WTC11 (cell line): ENCODE measurements at regions not wholly inside any gene's neighbourhood (a gene's known extent, or its start where the extent isn't known, plus 50 kb on each side); places are given as distances from the start of the nearest gene placed in this dataset.
"Not testable (repeated sequence)": the region's sequence is repeated elsewhere in the genome, so short reads cannot be mapped to it uniquely, and the experiment has no call there.

ENCODE experiments used
- ATAC-seq: fragments of 200-7000 bp; cut with Tn5 transposase; 2 replicates; pipeline ENCODE4 v1.10.0; 2021; ENCODE audit warnings: mild to moderate bottlenecking, moderate library complexity
- CTCF ChIA-PET: fragments of 300-600 bp; sonication (Branson Sonifier 250); formaldehyde crosslinking; loops from one replicate; lab custom pipeline; 2021; ENCODE audit warnings: antibody characterized with exemption; lab: Charles Lee
- POLR2A ChIA-PET: fragments of 350-600 bp; sonication (Branson Sonifier 250); formaldehyde crosslinking; loops from one replicate; lab custom pipeline; 2021; ENCODE audit warnings: antibody characterized with exemption; lab: Charles Lee
- DNase-seq: peaks from one replicate; pipeline ENCODE4 v3.0.0; 2021; ENCODE audit warnings: low spot score
- H3K27ac Mint-ChIP-seq: 2 replicates; pipeline ENCODE4 v1.8.0; 2021; ENCODE audit warnings: mixed read lengths
- H3K27me3 Mint-ChIP-seq: 2 replicates; pipeline ENCODE4 v1.8.0; 2021; ENCODE audit warnings: low read depth, mild to moderate bottlenecking, moderate library complexity, mixed read lengths
- H3K36me3 Mint-ChIP-seq: 2 replicates; pipeline ENCODE4 v1.8.0; 2021; ENCODE audit warnings: mixed read lengths
- H3K4me1 Mint-ChIP-seq: 2 replicates; pipeline ENCODE4 v1.8.0; 2022; ENCODE audit warnings: mixed read lengths
- H3K4me3 Mint-ChIP-seq: 2 replicates; pipeline ENCODE4 v1.8.0; 2021; ENCODE audit warnings: mild to moderate bottlenecking, moderate library complexity, mixed read lengths
- H3K9me3 Mint-ChIP-seq: 2 replicates; pipeline ENCODE4 v1.8.0; 2021; ENCODE audit warnings: mixed read lengths
- ESRRA ChIP-seq: sonication (generic); formaldehyde crosslinking; IDR thresholded peaks from 2 replicates; pipeline ENCODE4 v1.8.1; 2022; ENCODE audit warnings: mild to moderate bottlenecking, missing genetic modification reagents, borderline replicate concordance
- FOXJ3 ChIP-seq: sonication (generic); formaldehyde crosslinking; IDR thresholded peaks from 2 replicates; pipeline ENCODE4 v1.9.0; 2021; ENCODE audit warnings: missing genetic modification reagents, mild to moderate bottlenecking, borderline replicate concordance
- FOXK1 ChIP-seq: sonication (generic); formaldehyde crosslinking; IDR thresholded peaks from 2 replicates; pipeline ENCODE4 v1.8.0; 2022; ENCODE audit warnings: mild to moderate bottlenecking, moderate library complexity, missing genetic modification reagents
- GTF2I ChIP-seq: fragments of 250-450 bp; sonication (Bioruptor Pico); conservative IDR thresholded peaks from 2 replicates; pipeline ENCODE4 v1.4.0; 2021; ENCODE audit warnings: mild to moderate bottlenecking
- MXD4 ChIP-seq: fragments of 250-450 bp; sonication (Bioruptor Pico); IDR thresholded peaks from 2 replicates; pipeline ENCODE4 v1.8.0; 2021; ENCODE audit warnings: mild to moderate bottlenecking, moderate library complexity, borderline replicate concordance
- MYBL2 ChIP-seq: sonication (generic); formaldehyde crosslinking; IDR thresholded peaks from 2 replicates; pipeline ENCODE4 v1.8.1; 2023; ENCODE audit warnings: mild to moderate bottlenecking, moderate library complexity, missing genetic modification reagents
- NFATC4 ChIP-seq: fragments of 250-450 bp; sonication (Bioruptor Pico); IDR thresholded peaks from 2 replicates; pipeline ENCODE4 v1.9.0; 2021; ENCODE audit warnings: mild to moderate bottlenecking
- PRRX2 ChIP-seq: fragments of 250-450 bp; sonication (Bioruptor Pico); IDR thresholded peaks from 2 replicates; pipeline ENCODE4 v1.8.0; 2021; ENCODE audit warnings: mild to moderate bottlenecking
- RELA ChIP-seq: sonication (generic); formaldehyde crosslinking; IDR thresholded peaks from 2 replicates; pipeline ENCODE4 v1.8.1; 2022; ENCODE audit warnings: missing genetic modification reagents, mild to moderate bottlenecking, borderline replicate concordance
- SMAD3 ChIP-seq: sonication (generic); formaldehyde crosslinking; IDR thresholded peaks from 2 replicates; pipeline ENCODE4 v1.8.0; 2022; ENCODE audit warnings: missing genetic modification reagents, mild to moderate bottlenecking, borderline replicate concordance
- ZNF138 ChIP-seq: sonication (generic); formaldehyde crosslinking; conservative IDR thresholded peaks from 2 replicates; pipeline ENCODE4 v1.8.1; 2022; ENCODE audit warnings: mild to moderate bottlenecking, moderate library complexity, missing genetic modification reagents
- ZNF317 ChIP-seq: sonication (generic); formaldehyde crosslinking; IDR thresholded peaks from 2 replicates; pipeline ENCODE4 v1.8.1; 2023; ENCODE audit warnings: low read depth, mild to moderate bottlenecking, moderate library complexity, missing genetic modification reagents, borderline replicate concordance
- ZNF416 ChIP-seq: fragments of 250-450 bp; sonication (Bioruptor Pico); IDR thresholded peaks from 2 replicates; pipeline ENCODE4 v1.9.0; 2021; ENCODE audit warnings: mild to moderate bottlenecking, inconsistent platforms
- ZNF423 ChIP-seq: fragments of 250-450 bp; sonication (Bioruptor Pico); IDR thresholded peaks from 2 replicates; pipeline ENCODE4 v2.1.2; 2022; ENCODE audit warnings: mild to moderate bottlenecking, moderate library complexity
- TF ChIP-seq, protein P1 (sequence below): fragments of 200-600 bp; IDR thresholded peaks from 2 replicates; pipeline ENCODE4 v1.8.0; 2022; ENCODE audit warnings: antibody characterized with exemption
- TF ChIP-seq, protein P2 (sequence below): sonication (generic); formaldehyde crosslinking; IDR thresholded peaks from 2 replicates; pipeline ENCODE4 v1.8.1; 2023; ENCODE audit warnings: mild to moderate bottlenecking, missing genetic modification reagents, moderate library complexity
- TF ChIP-seq, protein P3 (sequence below): fragments of 250-450 bp; sonication (Bioruptor Pico); IDR thresholded peaks from 2 replicates; pipeline ENCODE4 v2.1.2; 2022; ENCODE audit warnings: mild to moderate bottlenecking, moderate library complexity
- TF ChIP-seq, protein P4 (sequence below): fragments of 250-450 bp; sonication (Bioruptor Pico); IDR thresholded peaks from 2 replicates; pipeline ENCODE4 v1.9.0; 2021; ENCODE audit warnings: mild to moderate bottlenecking
- TF ChIP-seq, protein P5 (sequence below): fragments of 250-450 bp; sonication (Bioruptor Pico); IDR thresholded peaks from 2 replicates; pipeline ENCODE4 v1.9.0; 2021; ENCODE audit warnings: mild to moderate bottlenecking
- TF ChIP-seq, protein P6 (sequence below): sonication (generic); formaldehyde crosslinking; IDR thresholded peaks from 2 replicates; pipeline ENCODE4 v1.8.0; 2023; ENCODE audit warnings: mild to moderate bottlenecking, missing genetic modification reagents

DNA sequence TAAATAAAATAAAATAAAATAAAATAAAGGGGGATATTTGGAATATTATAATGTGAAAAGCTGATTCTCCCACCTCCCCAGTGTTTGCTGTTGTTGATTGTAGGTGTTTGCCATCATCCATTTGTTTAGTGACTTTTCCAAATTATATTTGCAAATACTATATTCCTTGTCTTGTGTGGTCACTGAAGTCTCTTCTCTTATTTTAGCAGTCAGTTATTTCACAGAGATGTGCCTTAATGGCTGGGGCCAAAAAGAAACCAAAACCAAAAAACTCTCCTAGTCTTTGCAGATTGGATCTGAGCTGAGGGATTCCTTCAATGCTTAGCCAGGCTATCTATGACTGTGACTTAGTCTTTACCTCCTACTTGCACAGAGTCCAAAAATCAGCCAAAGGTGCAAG lies 70.9 kb upstream of the ZNF169 start (continued):
- TF ChIP-seq, protein P1, sequence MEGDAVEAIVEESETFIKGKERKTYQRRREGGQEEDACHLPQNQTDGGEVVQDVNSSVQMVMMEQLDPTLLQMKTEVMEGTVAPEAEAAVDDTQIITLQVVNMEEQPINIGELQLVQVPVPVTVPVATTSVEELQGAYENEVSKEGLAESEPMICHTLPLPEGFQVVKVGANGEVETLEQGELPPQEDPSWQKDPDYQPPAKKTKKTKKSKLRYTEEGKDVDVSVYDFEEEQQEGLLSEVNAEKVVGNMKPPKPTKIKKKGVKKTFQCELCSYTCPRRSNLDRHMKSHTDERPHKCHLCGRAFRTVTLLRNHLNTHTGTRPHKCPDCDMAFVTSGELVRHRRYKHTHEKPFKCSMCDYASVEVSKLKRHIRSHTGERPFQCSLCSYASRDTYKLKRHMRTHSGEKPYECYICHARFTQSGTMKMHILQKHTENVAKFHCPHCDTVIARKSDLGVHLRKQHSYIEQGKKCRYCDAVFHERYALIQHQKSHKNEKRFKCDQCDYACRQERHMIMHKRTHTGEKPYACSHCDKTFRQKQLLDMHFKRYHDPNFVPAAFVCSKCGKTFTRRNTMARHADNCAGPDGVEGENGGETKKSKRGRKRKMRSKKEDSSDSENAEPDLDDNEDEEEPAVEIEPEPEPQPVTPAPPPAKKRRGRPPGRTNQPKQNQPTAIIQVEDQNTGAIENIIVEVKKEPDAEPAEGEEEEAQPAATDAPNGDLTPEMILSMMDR: no peak
- TF ChIP-seq PRRX2 (CRISPR knock-in tag) (no peak), ZNF416 (CRISPR knock-in tag) (no peak), ESRRA (CRISPR knock-in tag) (no peak)
- TF ChIP-seq, protein P2, sequence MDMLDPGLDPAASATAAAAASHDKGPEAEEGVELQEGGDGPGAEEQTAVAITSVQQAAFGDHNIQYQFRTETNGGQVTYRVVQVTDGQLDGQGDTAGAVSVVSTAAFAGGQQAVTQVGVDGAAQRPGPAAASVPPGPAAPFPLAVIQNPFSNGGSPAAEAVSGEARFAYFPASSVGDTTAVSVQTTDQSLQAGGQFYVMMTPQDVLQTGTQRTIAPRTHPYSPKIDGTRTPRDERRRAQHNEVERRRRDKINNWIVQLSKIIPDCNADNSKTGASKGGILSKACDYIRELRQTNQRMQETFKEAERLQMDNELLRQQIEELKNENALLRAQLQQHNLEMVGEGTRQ: no peak
- TF ChIP-seq, protein P3, sequence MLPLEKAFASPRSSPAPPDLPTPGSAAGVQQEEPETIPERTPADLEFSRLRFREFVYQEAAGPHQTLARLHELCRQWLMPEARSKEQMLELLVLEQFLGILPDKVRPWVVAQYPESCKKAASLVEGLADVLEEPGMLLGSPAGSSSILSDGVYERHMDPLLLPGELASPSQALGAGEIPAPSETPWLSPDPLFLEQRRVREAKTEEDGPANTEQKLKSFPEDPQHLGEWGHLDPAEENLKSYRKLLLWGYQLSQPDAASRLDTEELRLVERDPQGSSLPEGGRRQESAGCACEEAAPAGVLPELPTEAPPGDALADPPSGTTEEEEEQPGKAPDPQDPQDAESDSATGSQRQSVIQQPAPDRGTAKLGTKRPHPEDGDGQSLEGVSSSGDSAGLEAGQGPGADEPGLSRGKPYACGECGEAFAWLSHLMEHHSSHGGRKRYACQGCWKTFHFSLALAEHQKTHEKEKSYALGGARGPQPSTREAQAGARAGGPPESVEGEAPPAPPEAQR: no peak

DNA sequence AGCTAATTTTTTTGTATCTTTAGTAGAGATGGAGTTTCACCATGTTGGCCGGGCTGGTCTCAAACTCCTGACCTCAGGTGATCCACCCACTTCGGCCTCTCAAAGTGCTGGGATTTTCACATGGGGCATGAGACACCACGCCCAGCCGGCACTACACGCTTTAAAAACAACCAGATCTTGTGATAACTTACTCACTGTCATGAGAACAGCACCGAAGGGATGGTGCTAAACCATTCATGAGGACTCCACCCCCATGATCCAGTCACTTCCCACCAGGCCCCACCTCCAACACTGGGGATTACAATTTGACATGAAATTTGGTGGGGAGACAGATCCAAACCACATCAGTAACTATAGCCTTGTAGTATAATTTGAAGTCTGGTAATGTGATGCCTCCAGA lies 67.4 kb upstream of the ZNF169 start:
- DNase-seq, H3K27ac Mint-ChIP-seq, POLR2A ChIA-PET, H3K27me3 Mint-ChIP-seq, H3K4me3 Mint-ChIP-seq, H3K4me1 Mint-ChIP-seq, ATAC-seq, CTCF ChIA-PET: not testable (repeated sequence)
- Mint-ChIP-seq H3K36me3 (peaks cover 56% of the 10 kb centered on the region), H3K9me3 (peaks cover 68% of the 10 kb centered on the region)

DNA sequence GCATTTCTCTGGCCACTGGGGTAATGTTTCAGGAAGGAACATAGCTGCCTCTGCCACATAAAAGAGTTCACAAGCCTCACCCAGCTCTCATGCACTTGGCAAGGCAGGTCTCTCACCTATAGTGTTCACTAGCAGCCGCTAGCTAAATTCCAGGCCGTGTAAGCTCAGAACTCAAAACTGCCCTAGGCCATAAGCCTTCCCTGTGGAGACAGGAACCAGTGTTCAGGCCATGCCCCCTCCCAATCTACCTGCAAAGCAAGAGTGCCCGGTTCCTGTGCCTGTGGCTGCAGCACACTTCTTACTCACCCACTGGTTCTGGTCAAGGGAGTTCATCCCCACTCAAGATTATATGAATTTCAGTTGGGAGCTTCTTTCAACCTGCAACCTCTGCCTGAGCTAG lies 60.7 kb upstream of the ZNF169 start:
- CTCF ChIA-PET: interaction anchor here (1.3 kb wide), 1 partner anchor 14 kb away, joined by 7 read pairs; no protein-coding TSS in a partner anchor
- POLR2A ChIA-PET: no interaction called here
- Mint-ChIP-seq H3K27ac (no peak overlapping the region), H3K4me1 (0 out of 2 replicates have a peak, but pooled peaks cover 3% of the 10 kb centered on the region), H3K4me3 (no peak overlapping the region), H3K9me3 (peaks cover 27% of the 10 kb centered on the region), H3K27me3 (no peaks in the 10 kb centered on the region), H3K36me3 (peaks cover 22% of the 10 kb centered on the region)
- ATAC-seq: no peak
- no peak for DNase-seq
- TF ChIP-seq, protein P4, sequence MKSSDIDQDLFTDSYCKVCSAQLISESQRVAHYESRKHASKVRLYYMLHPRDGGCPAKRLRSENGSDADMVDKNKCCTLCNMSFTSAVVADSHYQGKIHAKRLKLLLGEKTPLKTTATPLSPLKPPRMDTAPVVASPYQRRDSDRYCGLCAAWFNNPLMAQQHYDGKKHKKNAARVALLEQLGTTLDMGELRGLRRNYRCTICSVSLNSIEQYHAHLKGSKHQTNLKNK (CRISPR knock-in tag): no peak
- TF ChIP-seq MYBL2: no peak
- no peak for TF ChIP-seq FOXK1 (CRISPR knock-in tag)
- TF ChIP-seq, protein P1: no peak
- no peak for TF ChIP-seq FOXJ3
- no peak for TF ChIP-seq ESRRA (CRISPR knock-in tag)
- no peak for TF ChIP-seq ZNF423 (CRISPR knock-in tag)
- no peak for TF ChIP-seq MXD4 (CRISPR knock-in tag)
- TF ChIP-seq, protein P5, sequence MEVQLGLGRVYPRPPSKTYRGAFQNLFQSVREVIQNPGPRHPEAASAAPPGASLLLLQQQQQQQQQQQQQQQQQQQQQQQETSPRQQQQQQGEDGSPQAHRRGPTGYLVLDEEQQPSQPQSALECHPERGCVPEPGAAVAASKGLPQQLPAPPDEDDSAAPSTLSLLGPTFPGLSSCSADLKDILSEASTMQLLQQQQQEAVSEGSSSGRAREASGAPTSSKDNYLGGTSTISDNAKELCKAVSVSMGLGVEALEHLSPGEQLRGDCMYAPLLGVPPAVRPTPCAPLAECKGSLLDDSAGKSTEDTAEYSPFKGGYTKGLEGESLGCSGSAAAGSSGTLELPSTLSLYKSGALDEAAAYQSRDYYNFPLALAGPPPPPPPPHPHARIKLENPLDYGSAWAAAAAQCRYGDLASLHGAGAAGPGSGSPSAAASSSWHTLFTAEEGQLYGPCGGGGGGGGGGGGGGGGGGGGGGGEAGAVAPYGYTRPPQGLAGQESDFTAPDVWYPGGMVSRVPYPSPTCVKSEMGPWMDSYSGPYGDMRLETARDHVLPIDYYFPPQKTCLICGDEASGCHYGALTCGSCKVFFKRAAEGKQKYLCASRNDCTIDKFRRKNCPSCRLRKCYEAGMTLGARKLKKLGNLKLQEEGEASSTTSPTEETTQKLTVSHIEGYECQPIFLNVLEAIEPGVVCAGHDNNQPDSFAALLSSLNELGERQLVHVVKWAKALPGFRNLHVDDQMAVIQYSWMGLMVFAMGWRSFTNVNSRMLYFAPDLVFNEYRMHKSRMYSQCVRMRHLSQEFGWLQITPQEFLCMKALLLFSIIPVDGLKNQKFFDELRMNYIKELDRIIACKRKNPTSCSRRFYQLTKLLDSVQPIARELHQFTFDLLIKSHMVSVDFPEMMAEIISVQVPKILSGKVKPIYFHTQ (CRISPR knock-in tag): no peak
- no peak for TF ChIP-seq ZNF317 (CRISPR knock-in tag)
- TF ChIP-seq, protein P2: no peak
- TF ChIP-seq SMAD3 (CRISPR knock-in tag): no peak
- TF ChIP-seq ZNF138 (CRISPR knock-in tag): no peak
- no peak for TF ChIP-seq RELA
- TF ChIP-seq, protein P6, sequence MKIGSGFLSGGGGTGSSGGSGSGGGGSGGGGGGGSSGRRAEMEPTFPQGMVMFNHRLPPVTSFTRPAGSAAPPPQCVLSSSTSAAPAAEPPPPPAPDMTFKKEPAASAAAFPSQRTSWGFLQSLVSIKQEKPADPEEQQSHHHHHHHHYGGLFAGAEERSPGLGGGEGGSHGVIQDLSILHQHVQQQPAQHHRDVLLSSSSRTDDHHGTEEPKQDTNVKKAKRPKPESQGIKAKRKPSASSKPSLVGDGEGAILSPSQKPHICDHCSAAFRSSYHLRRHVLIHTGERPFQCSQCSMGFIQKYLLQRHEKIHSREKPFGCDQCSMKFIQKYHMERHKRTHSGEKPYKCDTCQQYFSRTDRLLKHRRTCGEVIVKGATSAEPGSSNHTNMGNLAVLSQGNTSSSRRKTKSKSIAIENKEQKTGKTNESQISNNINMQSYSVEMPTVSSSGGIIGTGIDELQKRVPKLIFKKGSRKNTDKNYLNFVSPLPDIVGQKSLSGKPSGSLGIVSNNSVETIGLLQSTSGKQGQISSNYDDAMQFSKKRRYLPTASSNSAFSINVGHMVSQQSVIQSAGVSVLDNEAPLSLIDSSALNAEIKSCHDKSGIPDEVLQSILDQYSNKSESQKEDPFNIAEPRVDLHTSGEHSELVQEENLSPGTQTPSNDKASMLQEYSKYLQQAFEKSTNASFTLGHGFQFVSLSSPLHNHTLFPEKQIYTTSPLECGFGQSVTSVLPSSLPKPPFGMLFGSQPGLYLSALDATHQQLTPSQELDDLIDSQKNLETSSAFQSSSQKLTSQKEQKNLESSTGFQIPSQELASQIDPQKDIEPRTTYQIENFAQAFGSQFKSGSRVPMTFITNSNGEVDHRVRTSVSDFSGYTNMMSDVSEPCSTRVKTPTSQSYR (CRISPR knock-in tag): no peak
- no peak for TF ChIP-seq GTF2I (CRISPR knock-in tag)
- TF ChIP-seq NFATC4 (CRISPR knock-in tag): no peak
